Astrocyte of the spinal cord (primary cell): ENCODE measurements at regions not wholly inside any gene's neighbourhood (a gene's known extent, or its start where the extent isn't known, plus 50 kb on each side); places are given as distances from the start of the nearest gene placed in this dataset.

Experiments
- DNase-seq: peaks from one replicate; pipeline ENCODE4 v3.0.0; 2011; ENCODE audit warnings: low read depth, low spot score
- H3K4me3 ChIP-seq: 2 replicates; pipeline ENCODE4 v1.5.1; 2011; ENCODE audit warnings: low read depth, mild to moderate bottlenecking, low read length, moderate library complexity
- in situ Hi-C: cut with HindIII; loops from 2 replicates; pipeline ENCODE4 v1.10.0; 2017; ENCODE audit warnings: low sequenced_read_pairs
- TF ChIP-seq, protein P1 (sequence below): IDR thresholded peaks from 2 replicates; pipeline ENCODE4 v1.5.1; 2012; ENCODE audit warnings: low read depth, mild to moderate bottlenecking, low read length, inconsistent platforms

DNA sequence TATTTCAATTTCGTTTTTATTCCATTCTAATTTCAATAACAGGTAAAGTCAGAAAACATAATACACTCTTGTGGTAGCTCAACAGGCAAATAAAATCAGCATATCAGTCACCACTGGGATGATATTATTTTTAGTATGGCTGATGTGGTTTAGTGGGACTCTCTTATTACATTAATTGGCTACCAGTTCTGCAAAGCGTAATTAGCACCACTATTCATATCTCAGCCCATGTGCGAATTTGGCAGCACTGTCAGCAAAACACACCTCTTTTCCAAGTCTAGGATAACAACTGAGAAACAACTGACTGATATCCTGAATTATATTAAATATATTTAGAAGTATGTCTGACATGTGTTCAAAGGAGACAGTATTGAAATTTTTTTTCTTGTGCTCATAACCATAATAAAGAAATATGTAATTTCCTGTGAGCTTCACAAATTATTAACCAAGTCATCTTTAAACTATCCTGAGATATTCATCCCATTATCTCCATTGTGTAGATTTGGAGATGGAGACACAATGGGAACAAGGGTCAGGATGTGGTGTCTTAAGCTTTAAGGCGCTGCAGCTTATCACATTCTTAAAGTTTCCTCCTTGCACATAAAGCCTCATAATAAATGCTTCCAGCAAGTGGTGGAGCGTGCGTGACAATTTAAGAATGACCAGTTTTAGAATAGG lies 212.4 kb downstream of the TLE1 start:
- in situ Hi-C loops: no loop called here
- DNase-seq: no peak
- TF ChIP-seq, protein P1, sequence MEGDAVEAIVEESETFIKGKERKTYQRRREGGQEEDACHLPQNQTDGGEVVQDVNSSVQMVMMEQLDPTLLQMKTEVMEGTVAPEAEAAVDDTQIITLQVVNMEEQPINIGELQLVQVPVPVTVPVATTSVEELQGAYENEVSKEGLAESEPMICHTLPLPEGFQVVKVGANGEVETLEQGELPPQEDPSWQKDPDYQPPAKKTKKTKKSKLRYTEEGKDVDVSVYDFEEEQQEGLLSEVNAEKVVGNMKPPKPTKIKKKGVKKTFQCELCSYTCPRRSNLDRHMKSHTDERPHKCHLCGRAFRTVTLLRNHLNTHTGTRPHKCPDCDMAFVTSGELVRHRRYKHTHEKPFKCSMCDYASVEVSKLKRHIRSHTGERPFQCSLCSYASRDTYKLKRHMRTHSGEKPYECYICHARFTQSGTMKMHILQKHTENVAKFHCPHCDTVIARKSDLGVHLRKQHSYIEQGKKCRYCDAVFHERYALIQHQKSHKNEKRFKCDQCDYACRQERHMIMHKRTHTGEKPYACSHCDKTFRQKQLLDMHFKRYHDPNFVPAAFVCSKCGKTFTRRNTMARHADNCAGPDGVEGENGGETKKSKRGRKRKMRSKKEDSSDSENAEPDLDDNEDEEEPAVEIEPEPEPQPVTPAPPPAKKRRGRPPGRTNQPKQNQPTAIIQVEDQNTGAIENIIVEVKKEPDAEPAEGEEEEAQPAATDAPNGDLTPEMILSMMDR: no peak
- H3K4me3 ChIP-seq: no peak overlapping the region

DNA sequence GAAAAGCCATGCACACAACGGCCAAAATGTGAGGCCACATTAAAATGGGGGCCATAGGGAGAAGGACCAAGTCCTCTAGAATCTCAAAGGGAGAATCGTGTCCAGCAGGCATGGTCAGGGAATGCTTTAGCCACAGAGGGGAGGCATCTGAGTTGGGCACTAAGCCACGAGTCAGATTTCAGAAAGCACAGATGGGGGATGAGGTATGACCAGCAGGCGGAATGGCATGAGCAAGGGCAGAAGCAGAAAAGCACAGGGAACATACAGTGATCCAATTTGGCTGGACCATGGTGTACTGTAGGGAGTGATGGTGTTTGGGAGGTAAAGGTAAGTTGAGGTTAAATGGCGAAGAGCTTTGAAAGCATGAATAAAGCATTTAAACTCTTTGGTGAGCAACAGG lies 214.6 kb downstream of the TLE1 start:
- TF ChIP-seq, protein P1: no peak
- in situ Hi-C loops: no loop called here
- no peak for DNase-seq
- H3K4me3 ChIP-seq: no peak overlapping the region

DNA sequence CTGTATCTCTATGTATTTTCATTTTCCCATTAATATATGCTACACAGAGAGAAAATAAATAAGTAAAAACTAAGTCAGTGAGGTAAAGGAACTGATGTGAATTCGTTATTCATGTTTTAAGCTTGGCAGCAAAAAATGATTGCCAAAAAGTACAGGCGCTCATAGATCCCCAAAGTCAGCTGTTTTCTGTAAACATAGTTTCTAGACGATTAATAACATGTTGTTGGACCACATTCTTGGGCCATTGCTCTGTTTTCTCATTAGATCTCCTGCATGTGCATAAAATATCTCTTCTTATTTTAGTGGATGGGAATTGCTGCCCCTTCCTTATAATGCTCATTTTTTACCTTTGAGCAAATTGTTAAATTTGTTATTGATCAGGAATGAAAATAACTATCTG lies 215.2 kb downstream of the TLE1 start:
- no peak for DNase-seq
- in situ Hi-C loops: no loop called here
- TF ChIP-seq, protein P1: no peak
- H3K4me3 ChIP-seq: no peak overlapping the region

DNA sequence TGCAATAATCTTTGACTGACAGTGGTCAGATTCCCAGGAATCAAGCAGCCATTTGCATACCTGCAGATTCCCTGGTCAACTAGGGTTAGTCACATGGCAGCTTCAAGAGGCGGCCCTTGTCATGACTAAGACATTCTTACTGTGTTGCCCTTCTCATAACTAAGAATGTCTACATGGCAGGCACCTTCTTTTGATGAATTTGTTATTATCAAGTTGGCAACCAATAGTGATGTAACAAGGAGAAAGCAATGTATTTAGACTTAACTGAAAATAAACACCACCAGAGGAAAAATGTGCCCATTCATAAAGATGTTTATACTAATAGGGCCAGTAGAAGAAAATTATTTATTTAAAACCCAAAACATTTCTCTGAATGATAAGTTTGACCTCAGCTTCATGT lies 215.6 kb downstream of the TLE1 start:
- no peak for DNase-seq
- in situ Hi-C loops: no loop called here
- H3K4me3 ChIP-seq: no peak overlapping the region
- TF ChIP-seq, protein P1: no peak

DNA sequence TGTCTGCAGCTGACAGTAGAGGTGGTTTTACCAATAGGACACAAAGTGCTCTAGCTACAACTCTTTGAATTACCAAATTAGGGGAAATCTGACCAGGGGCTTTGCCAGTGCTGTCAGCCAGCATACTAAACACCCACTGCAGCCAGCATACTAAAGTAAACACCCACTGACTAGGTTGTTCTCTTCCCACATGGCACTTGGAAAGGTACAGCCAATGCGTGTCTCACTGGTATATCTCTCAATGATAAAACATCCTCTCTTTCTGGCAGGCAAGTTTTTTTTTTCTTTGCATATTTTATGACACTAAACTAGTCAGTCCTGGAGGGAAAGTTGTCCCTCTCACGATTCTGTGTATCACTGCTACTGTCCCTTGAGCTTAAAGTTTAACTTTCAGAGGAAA lies 216.1 kb downstream of the TLE1 start:
- TF ChIP-seq, protein P1: no peak
- H3K4me3 ChIP-seq: no peak overlapping the region
- DNase-seq: no peak
- in situ Hi-C loops: no loop called here

DNA sequence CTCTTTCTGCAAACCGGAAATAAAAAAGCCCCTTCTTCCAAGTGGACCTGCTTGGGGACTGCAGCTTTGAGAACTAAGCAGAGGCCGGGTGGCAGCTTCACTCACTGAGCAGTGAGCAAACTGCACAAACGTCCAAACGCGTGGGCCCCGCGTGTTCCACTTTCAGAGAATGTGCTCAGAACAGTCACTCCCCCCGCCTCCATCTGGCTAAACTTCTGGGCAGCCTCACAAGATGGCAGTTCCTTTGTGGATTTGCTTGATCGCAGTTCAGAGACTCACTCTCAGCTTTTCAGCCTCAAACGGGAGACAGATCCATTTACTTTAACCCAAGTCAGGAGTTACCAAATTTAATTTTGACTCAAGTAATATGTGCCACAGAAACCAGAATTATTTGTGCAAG lies 216.6 kb downstream of the TLE1 start:
- TF ChIP-seq, protein P1: no peak
- H3K4me3 ChIP-seq: no peak overlapping the region
- in situ Hi-C loops: no loop called here

DNA sequence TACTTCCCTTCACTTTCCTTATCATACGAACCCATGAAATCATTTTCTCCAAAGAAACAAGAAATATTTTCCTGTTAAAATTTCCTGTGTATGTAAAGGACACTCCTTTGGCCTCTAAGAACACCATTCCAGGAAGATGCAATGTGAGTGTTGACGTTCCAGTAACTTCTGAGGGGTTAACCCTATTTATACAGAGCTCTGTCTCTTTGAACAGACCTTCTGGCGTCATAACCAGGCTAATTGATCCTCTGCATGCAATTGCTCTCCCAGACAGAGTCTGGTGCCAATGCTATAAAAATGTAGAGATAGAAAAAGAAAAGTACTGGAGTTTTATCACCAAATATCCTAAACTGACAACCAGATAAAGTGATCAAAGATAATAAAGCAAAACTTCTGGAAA lies 218.5 kb downstream of the TLE1 start:
- in situ Hi-C loops: no loop called here
- no peak overlapping the region for H3K4me3 ChIP-seq
- DNase-seq: no peak
- TF ChIP-seq, protein P1: no peak

More for the DNA sequence above, 216.6 kb downstream of the TLE1 start:
- DNase-seq: no peak
